GM12878 (cell line): ENCODE measurements at regions not wholly inside any gene's neighbourhood (a gene's known extent, or its start where the extent isn't known, plus 50 kb on each side); places are given as distances from the start of the nearest gene placed in this dataset.

ENCODE experiments used
- CREM ChIP-seq: IDR thresholded peaks from 2 replicates; pipeline ENCODE4 v1.6.1; 2014; ENCODE audit warnings: antibody characterized with exemption, low read depth
- GABPA ChIP-seq: IDR thresholded peaks from 2 replicates; pipeline ENCODE4 v1.6.1; 2014; ENCODE audit warnings: antibody characterized with exemption, low read depth, mild to moderate bottlenecking, inconsistent platforms
- MXI1 ChIP-seq: fragments of 150-350 bp; IDR thresholded peaks from 2 replicates; pipeline ENCODE4 v1.6.1; 2011; ENCODE audit warnings: low read depth, mild to moderate bottlenecking, inconsistent platforms, low read length, improper control_type of control experiment
- NFYB ChIP-seq: IDR thresholded peaks from 2 replicates; pipeline ENCODE4 v1.6.1; 2011; ENCODE audit warnings: low read depth, mild to moderate bottlenecking, low read length, improper control_type of control experiment, moderate library complexity; ENCODE audit not compliant: insufficient read depth
- POLR2A ChIP-seq: IDR thresholded peaks from 2 replicates; pipeline ENCODE4 v1.6.1; 2011; ENCODE audit warnings: low read depth, mild to moderate bottlenecking, low read length
- POLR2AphosphoS5 ChIP-seq: IDR thresholded peaks from 2 replicates; pipeline ENCODE4 v1.6.1; 2011; ENCODE audit warnings: mild to moderate bottlenecking, low read length, inconsistent platforms
- RAD21 ChIP-seq: IDR thresholded peaks from 2 replicates; pipeline ENCODE4 v1.6.1; 2011; ENCODE audit warnings: mild to moderate bottlenecking, low read depth, low read length, moderate library complexity; ENCODE audit not compliant: insufficient read depth
- SPI1 ChIP-seq: IDR thresholded peaks from 2 replicates; pipeline ENCODE4 v1.6.1; 2011; ENCODE audit warnings: low read depth, mild to moderate bottlenecking, low read length, moderate library complexity, borderline replicate concordance; ENCODE audit not compliant: insufficient read depth
- TBL1XR1 ChIP-seq: IDR thresholded peaks from 2 replicates; pipeline ENCODE4 v1.6.1; 2012; ENCODE audit warnings: low read depth, low read length, improper control_type of control experiment
- YY1 ChIP-seq: IDR thresholded peaks from 2 replicates; pipeline ENCODE4 v1.6.1; 2011; ENCODE audit warnings: low read depth, mild to moderate bottlenecking, low read length
- ZNF24 ChIP-seq: fragments of 450-650 bp; IDR thresholded peaks from 2 replicates; pipeline ENCODE4 v1.6.1; 2017; ENCODE audit warnings: antibody characterized with exemption, mild to moderate bottlenecking
- TF ChIP-seq, protein P1 (sequence below), 3 experiments: IDR thresholded peaks in 2 of 3; conservative IDR thresholded peaks in 1 of 3; 2 replicates each; pipeline ENCODE4 v1.5.1; 2011; ENCODE audit warnings: low read depth in 3 of 3, low read length in 3 of 3, mild to moderate bottlenecking in 3 of 3, control low read depth in 2 of 3, moderate library complexity in 2 of 3, inconsistent platforms in 1 of 3, mixed read lengths in 1 of 3; ENCODE audit not compliant: control insufficient read depth in 2 of 3, insufficient read depth in 1 of 3; ENCODE audit errors: extremely low read depth in 1 of 3
- TF ChIP-seq, protein P2 (sequence below): fragments of 450-650 bp; formaldehyde crosslinking; IDR thresholded peaks from 2 replicates; pipeline ENCODE4 v1.5.0; 2022; ENCODE audit warnings: mild to moderate bottlenecking, missing genetic modification characterization

DNA sequence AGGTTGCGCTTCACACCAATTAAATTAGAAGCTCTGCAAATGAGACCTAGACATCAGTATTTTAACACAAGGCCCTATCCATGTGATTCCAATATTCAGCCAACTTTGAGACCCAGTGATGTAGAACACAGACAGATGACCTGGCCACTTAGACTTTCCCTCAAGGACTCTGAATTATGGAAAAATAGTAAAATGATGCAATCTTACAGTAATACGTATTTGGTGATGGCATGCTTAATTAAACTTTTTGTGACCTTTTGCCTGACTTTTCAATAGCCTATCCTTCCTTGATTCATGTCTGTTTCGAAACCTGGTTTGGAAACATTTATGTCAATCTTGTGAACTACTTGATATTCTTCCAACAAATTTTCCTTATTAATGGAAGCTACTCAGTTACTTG lies 521.2 kb downstream of the KCNA4 start:
- TF ChIP-seq, protein P1, sequence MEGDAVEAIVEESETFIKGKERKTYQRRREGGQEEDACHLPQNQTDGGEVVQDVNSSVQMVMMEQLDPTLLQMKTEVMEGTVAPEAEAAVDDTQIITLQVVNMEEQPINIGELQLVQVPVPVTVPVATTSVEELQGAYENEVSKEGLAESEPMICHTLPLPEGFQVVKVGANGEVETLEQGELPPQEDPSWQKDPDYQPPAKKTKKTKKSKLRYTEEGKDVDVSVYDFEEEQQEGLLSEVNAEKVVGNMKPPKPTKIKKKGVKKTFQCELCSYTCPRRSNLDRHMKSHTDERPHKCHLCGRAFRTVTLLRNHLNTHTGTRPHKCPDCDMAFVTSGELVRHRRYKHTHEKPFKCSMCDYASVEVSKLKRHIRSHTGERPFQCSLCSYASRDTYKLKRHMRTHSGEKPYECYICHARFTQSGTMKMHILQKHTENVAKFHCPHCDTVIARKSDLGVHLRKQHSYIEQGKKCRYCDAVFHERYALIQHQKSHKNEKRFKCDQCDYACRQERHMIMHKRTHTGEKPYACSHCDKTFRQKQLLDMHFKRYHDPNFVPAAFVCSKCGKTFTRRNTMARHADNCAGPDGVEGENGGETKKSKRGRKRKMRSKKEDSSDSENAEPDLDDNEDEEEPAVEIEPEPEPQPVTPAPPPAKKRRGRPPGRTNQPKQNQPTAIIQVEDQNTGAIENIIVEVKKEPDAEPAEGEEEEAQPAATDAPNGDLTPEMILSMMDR (IDR thresholded peaks at IDR 0.05 in 2 of 3, conservative IDR thresholded peaks at IDR 0.05 in 1 of 3; ENCODE audit: control insufficient read depth in 2 of 3, extremely low read depth in 1 of 3, insufficient read depth in 1 of 3, low read depth in 3 of 3, low read length in 3 of 3), result no peak
- no peak for TF ChIP-seq POLR2AphosphoS5
- no peak for TF ChIP-seq POLR2A
- no peak for TF ChIP-seq ZNF24
- TF ChIP-seq CREM, result no peak
- no peak for TF ChIP-seq MXI1
- TF ChIP-seq NFYB, result no peak
- TF ChIP-seq, protein P2, sequence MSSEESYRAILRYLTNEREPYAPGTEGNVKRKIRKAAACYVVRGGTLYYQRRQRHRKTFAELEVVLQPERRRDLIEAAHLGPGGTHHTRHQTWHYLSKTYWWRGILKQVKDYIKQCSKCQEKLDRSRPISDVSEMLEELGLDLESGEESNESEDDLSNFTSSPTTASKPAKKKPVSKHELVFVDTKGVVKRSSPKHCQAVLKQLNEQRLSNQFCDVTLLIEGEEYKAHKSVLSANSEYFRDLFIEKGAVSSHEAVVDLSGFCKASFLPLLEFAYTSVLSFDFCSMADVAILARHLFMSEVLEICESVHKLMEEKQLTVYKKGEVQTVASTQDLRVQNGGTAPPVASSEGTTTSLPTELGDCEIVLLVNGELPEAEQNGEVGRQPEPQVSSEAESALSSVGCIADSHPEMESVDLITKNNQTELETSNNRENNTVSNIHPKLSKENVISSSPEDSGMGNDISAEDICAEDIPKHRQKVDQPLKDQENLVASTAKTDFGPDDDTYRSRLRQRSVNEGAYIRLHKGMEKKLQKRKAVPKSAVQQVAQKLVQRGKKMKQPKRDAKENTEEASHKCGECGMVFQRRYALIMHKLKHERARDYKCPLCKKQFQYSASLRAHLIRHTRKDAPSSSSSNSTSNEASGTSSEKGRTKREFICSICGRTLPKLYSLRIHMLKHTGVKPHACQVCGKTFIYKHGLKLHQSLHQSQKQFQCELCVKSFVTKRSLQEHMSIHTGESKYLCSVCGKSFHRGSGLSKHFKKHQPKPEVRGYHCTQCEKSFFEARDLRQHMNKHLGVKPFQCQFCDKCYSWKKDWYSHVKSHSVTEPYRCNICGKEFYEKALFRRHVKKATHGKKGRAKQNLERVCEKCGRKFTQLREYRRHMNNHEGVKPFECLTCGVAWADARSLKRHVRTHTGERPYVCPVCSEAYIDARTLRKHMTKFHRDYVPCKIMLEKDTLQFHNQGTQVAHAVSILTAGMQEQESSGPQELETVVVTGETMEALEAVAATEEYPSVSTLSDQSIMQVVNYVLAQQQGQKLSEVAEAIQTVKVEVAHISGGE (CRISPR knock-in tag), result no peak
- TF ChIP-seq YY1, result no peak
- TF ChIP-seq TBL1XR1, result no peak
- TF ChIP-seq GABPA, result no peak
- no peak for TF ChIP-seq SPI1
- no peak for TF ChIP-seq RAD21
